ENCODE measurements at regions not wholly inside any gene's neighbourhood (a gene's known extent, or its start where the extent isn't known, plus 50 kb on each side); places are given as distances from the start of the nearest gene placed in this dataset.

GRCh38 chr5:160976181-160976580, 124.2 kb upstream of the ATP10B start:
- TF ChIP-seq CTCF (IDR thresholded peaks at IDR 0.05): no peak
- TF ChIP-seq POLR2A (IDR thresholded peaks at IDR 0.05): no peak
